ENCODE measurements at regions not wholly inside any gene's neighbourhood (a gene's known extent, or its start where the extent isn't known, plus 50 kb on each side); places are given as distances from the start of the nearest gene placed in this dataset.
A peak's percentile ranks its signal among the peaks of the same experiment; 100 is the strongest.

DNA sequence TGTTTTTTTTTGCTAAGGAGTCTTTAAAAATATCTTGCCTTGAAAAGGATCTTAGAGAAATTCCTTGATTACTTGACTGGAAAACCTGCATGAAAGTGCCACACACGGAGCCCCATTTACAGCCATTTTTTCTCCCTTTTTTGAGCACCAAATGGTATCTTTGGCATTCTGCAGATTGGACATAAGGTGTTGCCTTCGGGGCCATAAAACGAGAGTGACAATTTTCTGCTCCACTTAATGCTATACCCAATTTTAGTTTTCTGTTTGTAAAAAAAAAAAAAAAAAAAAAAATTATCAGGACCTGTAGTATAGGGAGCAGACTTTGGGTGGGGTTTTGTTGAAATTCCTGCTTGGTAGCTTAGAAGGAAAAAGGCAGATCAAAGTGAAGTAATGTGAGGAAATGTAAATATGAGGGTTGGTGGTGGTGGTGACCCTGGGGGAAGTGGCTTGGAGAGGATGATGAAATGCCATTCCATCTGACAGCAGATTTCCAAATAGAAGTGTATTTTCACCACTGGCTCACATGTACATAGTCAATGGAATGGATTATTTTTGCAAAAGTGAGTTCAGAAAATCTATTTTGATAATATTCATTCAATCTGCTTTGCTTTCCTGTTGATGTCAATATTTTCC is 212.1 kb upstream of the SOX4 start:
- Mint-ChIP-seq H3K9me3 (ENCODE audit: low read depth, unreplicated experiment) (peaks cover 4% of the 10 kb centered on the region), H3K4me1 (ENCODE audit: low read depth, unreplicated experiment) (peaks cover 28% of the 10 kb centered on the region), H3K27ac (ENCODE audit: unreplicated experiment) (peak overlapping the region; percentile 81), H3K27me3 (ENCODE audit: unreplicated experiment) (no peaks in the 10 kb centered on the region), H3K4me3 (ENCODE audit: low read depth, unreplicated experiment) (no peak overlapping the region), H3K36me3 (ENCODE audit: insufficient read depth, unreplicated experiment) (peaks cover 6% of the 10 kb centered on the region)
- no peak for TF ChIP-seq CTCF (IDR thresholded peaks at IDR 0.05; ENCODE audit: unreplicated experiment)
- BruUV-seq (replicated peaks): no TSS peak
- intact Hi-C loops (cut with micrococcal nuclease; ENCODE audit: unreplicated experiment): loop anchor here (10.0 kb wide), 2 partner anchors 203 to 507 kb away; no protein-coding TSS in a partner anchor
- CTCF ChIA-PET: interaction anchor here (0.6 kb wide), 1 partner anchor 147 kb away, joined by 3 read pairs; no protein-coding TSS in a partner anchor
- DNase-seq: peak; percentile 74

- Mint-ChIP-seq H3K9me3 (ENCODE audit: low read depth, unreplicated experiment) (peaks cover 4% of the 10 kb centered on the region), H3K36me3 (ENCODE audit: insufficient read depth, unreplicated experiment) (peaks cover 6% of the 10 kb centered on the region), H3K4me1 (ENCODE audit: low read depth, unreplicated experiment) (peaks cover 27% of the 10 kb centered on the region), H3K4me3 (ENCODE audit: low read depth, unreplicated experiment) (no peak overlapping the region), H3K27ac (ENCODE audit: unreplicated experiment) (peak overlapping the region; percentile 30), H3K27me3 (ENCODE audit: unreplicated experiment) (no peaks in the 10 kb centered on the region)
- intact Hi-C loops (cut with micrococcal nuclease; ENCODE audit: unreplicated experiment): loop anchor here (10.0 kb wide), 2 partner anchors 202 to 508 kb away; no protein-coding TSS in a partner anchor
- no TSS peak for BruUV-seq (replicated peaks)
- DNase-seq: no peak
- CTCF ChIA-PET: interaction anchor here (0.6 to 0.9 kb wide), 2 partner anchors 505 to 1049 kb away, joined by 3 read pairs; no protein-coding TSS in a partner anchor
- TF ChIP-seq CTCF (IDR thresholded peaks at IDR 0.05; ENCODE audit: unreplicated experiment): no peak
Measured at GRCh38 chr6:21382821-21383449, 210.6 kb upstream of the SOX4 start.

DNA sequence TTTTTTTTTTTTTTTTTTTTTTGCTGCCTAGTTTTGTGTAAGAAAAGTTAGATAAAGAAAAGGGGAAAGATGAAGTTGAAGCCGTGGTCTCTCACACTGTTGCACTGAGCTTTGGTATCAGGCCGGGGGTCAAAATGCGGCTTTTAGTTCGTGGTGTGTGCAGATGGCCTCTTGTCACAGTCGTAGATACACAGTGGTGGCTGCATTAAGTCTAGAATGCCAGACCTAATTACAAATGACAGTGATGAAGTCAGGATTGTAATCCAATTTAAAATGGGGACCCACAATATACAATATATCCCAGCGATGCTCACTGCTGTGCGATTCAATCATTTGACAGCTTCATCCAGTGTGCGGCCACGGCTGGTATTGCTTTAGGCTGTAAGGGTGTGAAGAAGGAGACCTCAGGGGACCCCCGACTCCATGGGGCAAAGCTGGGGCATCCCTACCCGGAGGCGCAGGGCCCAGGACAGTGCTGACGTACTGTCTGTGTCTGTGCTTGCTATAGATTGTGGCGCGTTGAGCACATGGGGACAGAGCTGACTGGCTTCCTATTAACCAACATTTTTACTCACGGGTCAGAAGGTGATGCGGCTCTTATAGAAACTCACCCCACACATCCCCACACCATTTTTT is 210.0 kb upstream of the SOX4 start:
- peaks cover 6% of the 10 kb centered on the region for H3K36me3 Mint-ChIP-seq (ENCODE audit: insufficient read depth, unreplicated experiment)
- H3K27me3 Mint-ChIP-seq (ENCODE audit: unreplicated experiment): no peaks in the 10 kb centered on the region
- peak overlapping the region; percentile 30 for H3K27ac Mint-ChIP-seq (ENCODE audit: unreplicated experiment)
- no TSS peak for BruUV-seq (replicated peaks)
- H3K4me3 Mint-ChIP-seq (ENCODE audit: low read depth, unreplicated experiment): no peak overlapping the region
- CTCF ChIA-PET: interaction anchor here (0.5 to 0.9 kb wide), 2 partner anchors 12 to 523 kb away, joined by 3 to 7 read pairs; no protein-coding TSS in a partner anchor
- no peak for DNase-seq
- intact Hi-C loops (cut with micrococcal nuclease; ENCODE audit: unreplicated experiment): loop anchor here (10.0 kb wide), 2 partner anchors 201 to 509 kb away; no protein-coding TSS in a partner anchor
- peaks cover 4% of the 10 kb centered on the region for H3K9me3 Mint-ChIP-seq (ENCODE audit: low read depth, unreplicated experiment)
- no peak for TF ChIP-seq CTCF (IDR thresholded peaks at IDR 0.05; ENCODE audit: unreplicated experiment)
- H3K4me1 Mint-ChIP-seq (ENCODE audit: low read depth, unreplicated experiment): peaks cover 27% of the 10 kb centered on the region

DNA sequence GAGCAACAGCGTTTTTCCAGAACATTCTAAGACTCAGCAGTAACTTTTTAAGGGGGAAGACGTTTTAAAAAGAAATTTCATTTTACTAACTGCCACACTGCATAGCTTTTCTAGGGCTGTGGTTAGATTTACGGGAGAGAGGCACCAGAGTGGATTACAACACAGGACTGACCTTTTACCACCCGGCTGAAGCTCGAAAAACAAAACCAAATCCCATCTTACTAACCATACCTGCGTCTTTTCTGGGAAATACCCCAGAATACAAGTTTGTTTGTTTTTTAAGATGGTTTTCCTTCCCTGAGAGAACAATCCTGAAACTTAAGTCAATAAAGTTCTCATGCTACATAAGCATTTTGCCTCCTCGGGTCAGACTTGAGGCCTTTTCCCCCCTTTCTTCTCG is 209.3 kb upstream of the SOX4 start:
- Mint-ChIP-seq H3K9me3 (ENCODE audit: low read depth, unreplicated experiment) (peaks cover 4% of the 10 kb centered on the region), H3K4me3 (ENCODE audit: low read depth, unreplicated experiment) (no peak overlapping the region), H3K36me3 (ENCODE audit: insufficient read depth, unreplicated experiment) (peaks cover 6% of the 10 kb centered on the region), H3K4me1 (ENCODE audit: low read depth, unreplicated experiment) (peaks cover 27% of the 10 kb centered on the region), H3K27ac (ENCODE audit: unreplicated experiment) (no peak overlapping the region), H3K27me3 (ENCODE audit: unreplicated experiment) (no peaks in the 10 kb centered on the region)
- intact Hi-C loops (cut with micrococcal nuclease; ENCODE audit: unreplicated experiment): loop anchor here (10.0 kb wide), 2 partner anchors 201 to 509 kb away; no protein-coding TSS in a partner anchor
- no peak for TF ChIP-seq CTCF (IDR thresholded peaks at IDR 0.05; ENCODE audit: unreplicated experiment)
- no TSS peak for BruUV-seq (replicated peaks)
- DNase-seq: no peak
- CTCF ChIA-PET: interaction anchor here (0.5 to 0.9 kb wide), 2 partner anchors 13 to 524 kb away, joined by 3 to 7 read pairs; no protein-coding TSS in a partner anchor
